Heart right ventricle (tissue), 16 donors: ENCODE measurements at regions not wholly inside any gene's neighbourhood (a gene's known extent, or its start where the extent isn't known, plus 50 kb on each side); places are given as distances from the start of the nearest gene placed in this dataset.

Source experiments
- ATAC-seq, 8 donors: fragments of 200-7000 bp; cut with Tn5 transposase; one replicate each; pipeline ENCODE4 v1.9.1; 2020; ENCODE audit warnings: mild to moderate bottlenecking in 8 of 8, moderate library complexity in 8 of 8, moderate number of reproducible peaks in 1 of 8
- DNase-seq, 2 donors: peaks; one replicate each; pipeline ENCODE4 v3.0.0-alpha.2; 2020
- H3K27ac ChIP-seq, 10 donors: fragments of 200-600 bp; sonication (generic) in 2 of 10; one replicate each; pipeline versions ENCODE4 v1.5.0 to v1.8.0; 2020 to 2022; ENCODE audit warnings: mild to moderate bottlenecking in 3 of 10
- H3K27me3 ChIP-seq, 7 donors: fragments of 200-600 bp; one replicate each; pipeline ENCODE4 v1.8.0; 2021 to 2022; ENCODE audit warnings: mild to moderate bottlenecking in 2 of 7
- H3K36me3 ChIP-seq, 9 donors: fragments of 200-600 bp; sonication (generic) in 1 of 9; one replicate each; pipeline versions ENCODE4 v1.5.0 to v1.8.0; 2020 to 2022; ENCODE audit warnings: mild to moderate bottlenecking in 2 of 9
- H3K4me1 ChIP-seq, 9 donors: fragments of 200-600 bp; sonication (generic) in 1 of 9; one replicate each; pipeline versions ENCODE4 v1.5.0 to v1.8.0; 2020 to 2022; ENCODE audit warnings: mild to moderate bottlenecking in 4 of 9
- H3K4me3 ChIP-seq, 10 donors: fragments of 200-600 bp; sonication (generic) in 2 of 10; one replicate each; pipeline versions ENCODE4 v1.5.0 to v1.8.0; 2020 to 2022; ENCODE audit warnings: mild to moderate bottlenecking in 7 of 10, moderate library complexity in 2 of 10
- H3K9me3 ChIP-seq, 11 donors: fragments of 200-600 bp in 10 of 11; sonication (generic) in 2 of 11; one replicate each; pipeline versions ENCODE4 v1.5.0 to v1.8.0; 2013 to 2022; ENCODE audit warnings: mild to moderate bottlenecking in 2 of 11, control low read depth in 1 of 11, moderate library complexity in 1 of 11
- CTCF ChIP-seq, 9 donors: fragments of 200-600 bp; sonication (generic) in 2 of 9; IDR thresholded peaks; one replicate each; pipeline versions ENCODE4 v1.5.0 to v1.8.0; 2021 to 2022; ENCODE audit warnings: antibody characterized with exemption in 9 of 9, mild to moderate bottlenecking in 5 of 9, moderate library complexity in 1 of 9
- WGBS, 2 donors: extraction: QIAGEN DNeasy Blood & Tissue Kit; methylation state at CpG; one replicate each; pipeline ENCODE4 v1.1.7; 2013; ENCODE audit warnings: inconsistent platforms in 1 of 2; 5-methylcytosine and 5-hydroxymethylcytosine counted together
- intact Hi-C, 10 donors: fragments of 100-400 bp; cut with DNase I; formaldehyde crosslinking; loops; one replicate each; pipeline versions ENCODE4 v1.11.1 to v1.14.2; 2022
- donor health status: Arrhythmogenic right ventricular cardiomyopathy.
- donor health status: ischemic (EF 13 %, LVEDD 7.1; RV severe dilation, severe dysfunction).
- donor health status: healthy with polysubstance abuse.
- donor health status: DM: no; HTN: yes; CAD: no.
- donor health status: DM: no; HTN: no; CAD: no.
- donor health status: ischemic (EF 25% LVEDD 6.9; RV normal size, moderate dysfunction).
- donor health status: ischemic (EF 25% LVEDD 5.7; RV mildly dilated, moderate dysfunction).
- donor health status: healthy.
- donor health status: DM: yes; HTN: yes; CAD: no.
- donor health status: Ischemic cardiomyopathy.
- donor health status: ischemic (EF 35%, LVEDD 5.7; RV mildly dilated, moderate dysfunction).
- donor health status: nonischemic (EF 11% LVEDD 7.7; RV severe dilation, severe dysfunction).
- donor health status: DM: yes; HTN: yes; CAD: no.
- donor health status: PGD.
- donor health status: ischemic (EF 29% LVEDD 5.4; RV normal size, mild dysfunction).
- donor health status: nonischemic (EF 23%, LVEDD 6.1; RV moderate dilation, normal function).

- Histone ChIP-seq H3K27me3 (no peaks in the 10 kb centered on the region), H3K27ac (no peak overlapping the region), H3K4me3 (no peak overlapping the region), H3K9me3 (peaks cover 0 to 5% (median 0%) of the 10 kb centered on the region in 11 donors), H3K36me3 (no peaks in the 10 kb centered on the region), H3K4me1 (no peaks in the 10 kb centered on the region)
- DNase-seq (no peak), ATAC-seq (no peak)
- intact Hi-C loops = no loop called here
- no peak for TF ChIP-seq CTCF (IDR thresholded peaks at IDR 0.05)
- WGBS, 2 donors = 69 to 83% methylated on average over 2 of the region's 2 CpGs
Observed at GRCh38 chr13:56317841-56318240, 822.9 kb upstream of the PRR20A start.

- intact Hi-C loops = no loop called here
- no peak for ATAC-seq
Observed at GRCh38 chr13:56332671-56333070, 808.0 kb upstream of the PRR20A start.

GRCh38 chr13:56335775-56336174 is 804.9 kb upstream of the PRR20A start:
- TF ChIP-seq CTCF (IDR thresholded peaks at IDR 0.05) = no peak
- intact Hi-C loops = no loop called here
- WGBS, 2 donors = 94 to 95% methylated on average over 1 of the region's 1 CpG
- H3K4me1 ChIP-seq = no peaks in the 10 kb centered on the region
- peaks cover 0 to 20% (median 0%) of the 10 kb centered on the region in 11 donors for H3K9me3 ChIP-seq
- no peaks in the 10 kb centered on the region for H3K36me3 ChIP-seq
- no peak overlapping the region for H3K27ac ChIP-seq
- ATAC-seq = no peak
- no peak for DNase-seq
- no peaks in the 10 kb centered on the region for H3K27me3 ChIP-seq
- H3K4me3 ChIP-seq = no peak overlapping the region

More at GRCh38 chr13:56332671-56333070, 808.0 kb upstream of the PRR20A start:
- Histone ChIP-seq H3K9me3 (peaks cover 0 to 9% (median 0%) of the 10 kb centered on the region in 11 donors), H3K27me3 (no peaks in the 10 kb centered on the region), H3K36me3 (no peaks in the 10 kb centered on the region), H3K27ac (no peak overlapping the region), H3K4me3 (no peak overlapping the region), H3K4me1 (no peaks in the 10 kb centered on the region)
- DNase-seq = no peak
- TF ChIP-seq CTCF (IDR thresholded peaks at IDR 0.05) = no peak

- 50 to 58% methylated on average over 1 of the region's 1 CpG for WGBS, 2 donors
- ATAC-seq = no peak
- no peak for TF ChIP-seq CTCF (IDR thresholded peaks at IDR 0.05)
Observed at GRCh38 chr13:56338421-56338820, 802.3 kb upstream of the PRR20A start.

More at GRCh38 chr13:56338421-56338820, 802.3 kb upstream of the PRR20A start:
- intact Hi-C loops = no loop called here
- peaks cover 0 to 32% (median 0%) of the 10 kb centered on the region in 11 donors for H3K9me3 ChIP-seq
- H3K27me3 ChIP-seq = no peaks in the 10 kb centered on the region
- no peaks in the 10 kb centered on the region for H3K4me1 ChIP-seq
- H3K36me3 ChIP-seq = no peaks in the 10 kb centered on the region
- no peak overlapping the region for H3K27ac ChIP-seq
- no peak overlapping the region for H3K4me3 ChIP-seq
- no peak for DNase-seq
